Left renal cortex interstitium (tissue), 4 donors: ENCODE measurements at regions not wholly inside any gene's neighbourhood (a gene's known extent, or its start where the extent isn't known, plus 50 kb on each side); places are given as distances from the start of the nearest gene placed in this dataset.
"Not testable (repeated sequence)": the region's sequence is repeated elsewhere in the genome, so short reads cannot be mapped to it uniquely, and the experiment has no call there.

Source experiments
- DNase-seq, 4 donors: peaks; one replicate each; pipeline ENCODE4 v3.0.0-alpha.2; 2013; ENCODE audit warnings: low read depth in 4 of 4, low spot score in 2 of 4, missing footprints in 1 of 4

GRCh38 chr1:91099746-91100621, 78.1 kb upstream of the ZNF644 start:
- no peak for DNase-seq

DNA sequence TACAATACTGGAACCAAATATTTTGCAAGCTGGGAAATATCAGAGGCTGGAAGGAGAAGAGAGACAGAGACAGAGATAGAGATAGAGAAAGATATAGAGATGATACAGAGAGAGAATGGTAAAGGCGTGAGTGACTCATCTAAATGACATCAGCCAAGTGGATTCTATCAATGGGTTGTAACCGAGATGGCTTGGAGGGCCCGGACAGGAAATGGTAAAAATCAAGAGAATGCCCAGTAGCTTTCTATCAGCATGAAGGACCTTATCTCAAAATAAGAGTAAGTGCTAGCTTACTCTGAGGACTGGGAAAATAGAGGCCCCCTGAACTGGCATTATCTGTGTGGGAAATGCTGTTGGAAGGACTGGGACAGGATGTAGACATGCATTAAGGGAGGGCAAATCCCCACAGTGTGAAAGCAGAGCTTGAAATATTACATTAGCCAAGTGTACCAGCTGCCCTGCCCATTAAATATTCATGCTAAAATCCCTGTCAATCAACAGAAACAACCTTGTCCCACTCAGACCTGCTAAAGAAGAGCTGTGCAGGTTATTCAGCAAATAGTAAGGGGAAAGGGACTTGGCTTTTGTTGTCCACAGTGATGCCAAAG, 76.6 kb upstream of the ZNF644 start:
- DNase-seq: no peak

GRCh38 chr1:91095321-91095720, 73.5 kb upstream of the ZNF644 start:
- not testable (repeated sequence) for DNase-seq

GRCh38 chr1:91092503-91092902, 70.7 kb upstream of the ZNF644 start:
- no peak for DNase-seq

- no peak for DNase-seq
Measured at GRCh38 chr1:91091812-91092211, 70.0 kb upstream of the ZNF644 start.

DNA sequence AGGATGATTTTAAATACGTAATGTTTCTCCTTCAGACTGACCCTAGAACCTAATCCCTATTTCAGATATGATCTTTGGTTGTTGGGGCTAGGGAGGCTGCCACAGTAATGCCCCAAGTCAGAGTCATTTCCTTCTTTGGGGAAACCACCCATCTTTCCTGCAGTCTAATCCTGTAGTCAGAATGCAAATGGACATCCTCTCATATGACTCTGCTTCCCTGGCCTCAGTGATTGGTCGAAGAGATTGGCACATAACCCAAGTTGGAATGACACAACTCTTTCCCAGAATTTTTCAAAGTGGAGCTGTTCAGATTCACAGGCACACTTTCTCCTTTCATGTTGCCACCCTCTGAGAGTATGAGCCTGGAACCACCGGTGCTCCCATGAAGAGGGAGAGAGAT, 58.8 kb upstream of the ZNF644 start:
- no peak for DNase-seq

GRCh38 chr1:91078859-91079258, 57.0 kb upstream of the ZNF644 start:
- no peak for DNase-seq

DNA sequence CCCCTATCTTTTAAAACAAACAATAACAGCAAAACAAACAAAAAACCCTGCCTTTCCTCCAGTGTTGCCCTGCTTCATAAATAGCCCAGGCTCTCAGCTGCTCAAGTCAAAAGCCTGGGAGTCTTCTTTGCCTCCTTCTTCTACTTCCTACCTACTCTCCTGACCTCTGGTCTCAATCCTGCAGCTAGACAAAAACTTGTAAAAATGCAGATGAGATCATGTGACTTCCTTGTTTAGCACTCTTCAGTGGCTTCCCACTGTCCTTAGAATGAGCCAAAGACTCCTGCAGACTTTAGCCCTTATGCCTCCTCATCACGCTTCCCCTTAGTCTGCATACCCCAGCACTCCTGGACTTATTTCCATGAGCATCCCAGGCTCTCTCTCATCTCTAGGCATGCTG, 55.0 kb upstream of the ZNF644 start:
- DNase-seq: no peak

DNA sequence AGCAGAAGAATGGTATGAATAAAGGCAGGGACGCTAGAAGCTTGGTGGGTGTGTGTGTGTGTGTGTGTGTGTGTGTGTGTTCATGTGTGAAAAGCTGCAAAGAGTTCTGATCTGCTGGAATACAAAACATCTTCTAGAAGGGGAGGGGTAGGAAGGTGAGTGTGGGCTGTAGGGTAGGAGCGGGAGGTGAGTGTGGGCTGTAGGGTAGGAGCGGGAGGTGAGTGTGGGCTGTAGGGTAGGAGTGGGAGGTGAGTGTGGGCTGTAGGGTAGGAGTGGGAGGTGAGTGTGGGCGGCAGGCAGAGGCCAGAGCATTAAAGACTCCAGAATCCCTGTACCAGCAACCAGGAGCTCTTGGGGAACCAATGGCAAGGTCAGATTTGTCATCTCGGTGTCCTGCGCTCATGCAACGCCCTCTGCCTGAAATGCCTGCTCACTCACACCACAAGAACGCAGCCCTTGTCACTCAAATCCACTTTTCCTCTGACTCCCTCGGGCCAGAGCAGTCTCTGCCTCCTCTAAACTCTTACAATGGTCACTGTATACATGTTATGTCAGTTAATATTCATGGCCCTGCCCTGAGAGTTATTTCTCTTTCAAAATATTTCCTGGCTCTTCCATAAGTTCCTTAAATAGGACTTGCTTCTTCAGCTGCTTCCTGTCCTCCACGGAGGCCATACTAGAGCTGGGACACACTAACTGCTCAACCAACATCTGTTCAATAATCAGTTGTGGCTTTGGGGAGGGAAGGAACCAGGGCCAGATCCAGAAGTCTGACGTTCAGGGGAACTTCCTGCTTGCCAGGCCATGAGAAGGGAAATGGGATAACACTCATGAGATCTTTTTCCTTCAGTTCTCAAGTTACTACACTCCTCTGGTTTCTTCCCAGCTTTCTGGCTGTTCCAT, 53.6 kb upstream of the ZNF644 start:
- no peak for DNase-seq

DNA sequence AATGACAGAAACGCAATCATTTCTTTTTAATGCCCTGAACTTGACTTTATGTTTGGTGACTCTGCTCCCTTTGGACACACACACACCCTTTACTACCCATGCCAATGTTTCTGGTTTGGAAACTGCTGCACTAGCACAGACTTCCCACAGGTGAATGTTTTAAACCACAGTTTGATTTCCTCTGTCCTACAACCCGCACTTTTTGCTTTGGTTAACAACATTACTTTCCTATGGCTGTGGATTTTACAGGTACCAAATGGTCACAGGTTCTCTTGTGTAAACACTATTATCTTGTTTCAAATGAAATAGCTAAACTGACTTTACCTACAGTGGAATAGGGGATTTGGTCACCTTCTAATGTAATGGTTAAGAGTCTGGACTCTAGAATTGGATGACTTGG, 51.5 kb upstream of the ZNF644 start:
- no peak for DNase-seq

GRCh38 chr1:91071838-91072237, 50.0 kb upstream of the ZNF644 start:
- DNase-seq: no peak
